Neural progenitor cell (in vitro differentiated cells): ENCODE measurements at regions not wholly inside any gene's neighbourhood (a gene's known extent, or its start where the extent isn't known, plus 50 kb on each side); places are given as distances from the start of the nearest gene placed in this dataset.

Experiments
- EZH2 ChIP-seq: fragments of 200-600 bp; sonication (generic); IDR thresholded peaks from 2 replicates; pipeline ENCODE4 v1.6.1; 2017; ENCODE audit warnings: antibody characterized with exemption, mild to moderate bottlenecking, moderate library complexity
- TF ChIP-seq, protein P1 (sequence below): fragments of 200-600 bp; sonication (generic); IDR thresholded peaks from 2 replicates; pipeline ENCODE4 v1.5.1; 2017; ENCODE audit warnings: antibody characterized with exemption, mild to moderate bottlenecking

GRCh38 chr6:131510094-131510493 is 62.9 kb upstream of the ARG1 start:
- TF ChIP-seq, protein P1, sequence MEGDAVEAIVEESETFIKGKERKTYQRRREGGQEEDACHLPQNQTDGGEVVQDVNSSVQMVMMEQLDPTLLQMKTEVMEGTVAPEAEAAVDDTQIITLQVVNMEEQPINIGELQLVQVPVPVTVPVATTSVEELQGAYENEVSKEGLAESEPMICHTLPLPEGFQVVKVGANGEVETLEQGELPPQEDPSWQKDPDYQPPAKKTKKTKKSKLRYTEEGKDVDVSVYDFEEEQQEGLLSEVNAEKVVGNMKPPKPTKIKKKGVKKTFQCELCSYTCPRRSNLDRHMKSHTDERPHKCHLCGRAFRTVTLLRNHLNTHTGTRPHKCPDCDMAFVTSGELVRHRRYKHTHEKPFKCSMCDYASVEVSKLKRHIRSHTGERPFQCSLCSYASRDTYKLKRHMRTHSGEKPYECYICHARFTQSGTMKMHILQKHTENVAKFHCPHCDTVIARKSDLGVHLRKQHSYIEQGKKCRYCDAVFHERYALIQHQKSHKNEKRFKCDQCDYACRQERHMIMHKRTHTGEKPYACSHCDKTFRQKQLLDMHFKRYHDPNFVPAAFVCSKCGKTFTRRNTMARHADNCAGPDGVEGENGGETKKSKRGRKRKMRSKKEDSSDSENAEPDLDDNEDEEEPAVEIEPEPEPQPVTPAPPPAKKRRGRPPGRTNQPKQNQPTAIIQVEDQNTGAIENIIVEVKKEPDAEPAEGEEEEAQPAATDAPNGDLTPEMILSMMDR: no peak
- no peak for TF ChIP-seq EZH2
